SK-N-SH (cell line): ENCODE measurements at regions not wholly inside any gene's neighbourhood (a gene's known extent, or its start where the extent isn't known, plus 50 kb on each side); places are given as distances from the start of the nearest gene placed in this dataset.

Source experiments
- CHD2 ChIP-seq: fragments of 150-350 bp; IDR thresholded peaks from 2 replicates; pipeline ENCODE4 v1.6.1; 2018; ENCODE audit warnings: low read length; ENCODE audit not compliant: partially characterized antibody
- CTCF ChIP-seq: fragments of 200-600 bp; sonication (generic); IDR thresholded peaks from 2 replicates; pipeline ENCODE4 v1.6.1; 2017; ENCODE audit warnings: antibody characterized with exemption, mild to moderate bottlenecking, moderate library complexity
- ELF1 ChIP-seq: IDR thresholded peaks from 2 replicates; pipeline ENCODE4 v1.4.0; 2012
- GABPA ChIP-seq: IDR thresholded peaks from 2 replicates; pipeline ENCODE4 v1.4.0; 2012; ENCODE audit warnings: low read depth, mild to moderate bottlenecking
- MAX ChIP-seq: IDR thresholded peaks from 2 replicates; pipeline ENCODE4 v1.4.0; 2012; ENCODE audit warnings: low read depth
- MEF2A ChIP-seq: IDR thresholded peaks from 2 replicates; pipeline ENCODE4 v1.4.0; 2012; ENCODE audit warnings: low read depth, borderline replicate concordance
- POLR2AphosphoS5 ChIP-seq: IDR thresholded peaks from 2 replicates; pipeline ENCODE4 v1.6.1; 2012; ENCODE audit warnings: low read depth, low read length
- REST ChIP-seq: IDR thresholded peaks from 2 replicates; pipeline ENCODE4 v1.6.1; 2012; ENCODE audit warnings: mild to moderate bottlenecking, low read depth, low read length, moderate library complexity
- RXRA ChIP-seq: IDR thresholded peaks from 2 replicates; pipeline ENCODE4 v1.4.0; 2012; ENCODE audit warnings: low read depth, mild to moderate bottlenecking, borderline replicate concordance
- SIN3A ChIP-seq: IDR thresholded peaks from 2 replicates; pipeline ENCODE4 v1.6.1; 2012; ENCODE audit warnings: low read depth, mild to moderate bottlenecking, low read length, moderate library complexity, borderline replicate concordance
- SMC3 ChIP-seq: IDR thresholded peaks from 2 replicates; pipeline ENCODE4 v1.6.1; 2012; ENCODE audit warnings: low read depth, low read length, improper control_type of control experiment
- TAF1 ChIP-seq: IDR thresholded peaks from 2 replicates; pipeline ENCODE4 v1.6.1; 2012; ENCODE audit warnings: low read depth, mild to moderate bottlenecking, low read length, moderate library complexity, borderline replicate concordance
- USF1 ChIP-seq: IDR thresholded peaks from 2 replicates; pipeline ENCODE4 v1.4.0; 2012; ENCODE audit warnings: low read depth, borderline replicate concordance
- ZBTB33 ChIP-seq: IDR thresholded peaks from 2 replicates; pipeline ENCODE4 v1.4.0; 2012; ENCODE audit warnings: low read depth, borderline replicate concordance

GRCh38 chr14:96660123-96660522 lies 137.1 kb upstream of the VRK1 start:
- TF ChIP-seq CTCF = no peak
- no peak for TF ChIP-seq ELF1
- no peak for TF ChIP-seq RXRA
- no peak for TF ChIP-seq REST
- TF ChIP-seq TAF1 = no peak
- TF ChIP-seq MEF2A = no peak
- TF ChIP-seq SIN3A = no peak
- no peak for TF ChIP-seq GABPA
- no peak for TF ChIP-seq POLR2AphosphoS5
- TF ChIP-seq ZBTB33 = no peak
- TF ChIP-seq CHD2 = no peak
- no peak for TF ChIP-seq USF1
- no peak for TF ChIP-seq MAX
- no peak for TF ChIP-seq SMC3
